NCI-H2081 treated with DMSO at 0.1 percent for 48 hours (cell line): ENCODE measurements at regions not wholly inside any gene's neighbourhood (a gene's known extent, or its start where the extent isn't known, plus 50 kb on each side); places are given as distances from the start of the nearest gene placed in this dataset.

Source experiments
- DNase-seq: peaks from one replicate; lab custom pipeline; 2025; lab: John Stamatoyannopoulos, UW

GRCh38 chr6:14713008-14713960, 532.6 kb upstream of the JARID2 start:
- DNase-seq, result no peak

DNA sequence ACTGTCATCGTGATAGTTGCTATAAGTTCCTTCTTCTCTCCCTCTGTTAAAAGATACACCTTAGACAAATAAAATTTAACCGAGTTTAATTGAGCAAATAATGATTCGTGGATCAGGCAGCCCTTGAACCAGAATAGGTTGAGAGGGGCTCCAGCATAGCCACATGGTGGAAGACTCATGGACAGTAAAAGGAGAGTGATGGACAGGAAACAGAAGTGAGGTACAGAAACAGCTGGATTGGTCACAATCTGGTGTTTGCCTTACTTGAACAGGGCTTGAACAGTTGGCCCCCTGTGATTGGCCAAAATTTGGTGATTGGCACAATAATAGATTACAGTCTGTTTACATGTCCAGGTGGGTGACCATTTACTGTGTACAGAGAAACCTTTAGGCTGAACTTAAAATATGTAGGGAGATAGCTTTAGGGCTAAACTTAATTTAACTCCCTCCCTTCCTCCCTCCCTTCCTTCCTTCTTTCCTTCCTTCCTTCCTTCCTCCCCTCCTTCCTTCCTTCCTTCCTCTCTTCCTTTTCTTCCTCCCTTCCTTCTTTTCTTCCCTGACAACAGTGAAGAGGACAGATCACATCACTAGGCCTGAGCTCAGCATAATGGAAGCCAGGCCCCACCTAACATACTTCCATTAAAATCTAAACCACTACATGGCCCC, 531.8 kb upstream of the JARID2 start:
- DNase-seq, result no peak

GRCh38 chr6:14715076-14715475, 530.8 kb upstream of the JARID2 start:
- DNase-seq, result no peak

DNA sequence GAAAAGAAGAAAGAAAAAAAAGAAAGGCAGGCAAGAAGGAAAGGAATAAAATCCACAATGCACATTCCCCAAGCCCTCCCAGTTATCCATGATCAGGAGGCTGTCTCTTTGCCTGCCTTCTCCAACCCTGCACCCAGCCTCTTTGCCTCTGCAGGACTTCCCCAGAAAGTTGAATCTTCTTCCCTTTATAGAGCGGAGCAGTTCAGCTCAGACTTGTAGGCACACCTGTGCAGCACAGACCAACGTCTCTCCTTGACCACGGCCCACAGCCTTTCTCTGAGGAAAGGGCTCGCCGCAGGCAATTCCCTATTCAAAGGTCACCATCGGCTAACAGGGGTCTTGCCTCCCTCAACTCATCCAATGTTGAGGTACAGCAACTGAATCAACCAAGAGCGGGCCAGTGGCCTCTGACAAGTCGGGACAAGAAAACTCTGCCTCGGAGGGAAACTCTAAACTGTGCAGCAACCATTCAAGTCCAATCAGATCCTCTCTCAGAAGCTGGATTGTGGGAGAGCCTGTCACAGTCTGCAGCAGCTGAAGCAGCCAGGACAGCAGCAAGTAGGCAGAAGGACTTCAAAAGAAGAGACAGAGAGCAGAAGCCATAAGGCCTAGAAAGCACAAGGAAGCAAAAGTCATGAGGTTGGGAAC, 529.2 kb upstream of the JARID2 start:
- no peak for DNase-seq

- no peak for DNase-seq
Observed at GRCh38 chr6:14717307-14717706, 528.6 kb upstream of the JARID2 start.

- DNase-seq, result no peak
Observed at GRCh38 chr6:14718861-14719260, 527.0 kb upstream of the JARID2 start.

DNA sequence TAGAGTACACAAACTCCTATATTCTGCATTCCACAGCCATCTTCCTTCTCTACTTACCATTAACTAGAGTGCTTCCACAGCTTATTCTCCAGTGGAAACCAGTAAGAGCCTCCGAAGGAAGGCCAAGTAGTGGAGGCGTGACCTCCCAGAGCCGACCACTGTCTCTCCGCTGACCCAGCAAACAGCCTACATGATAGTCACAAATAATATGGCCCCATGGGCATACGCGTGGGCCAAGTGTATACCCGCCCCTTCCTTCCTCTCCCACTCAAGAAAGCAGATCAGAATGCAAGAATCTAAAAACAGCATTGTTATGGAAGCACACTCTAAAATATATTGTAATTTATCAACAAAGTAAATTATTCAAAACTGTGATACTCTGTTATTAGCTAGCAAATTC, 526.6 kb upstream of the JARID2 start:
- no peak for DNase-seq

DNA sequence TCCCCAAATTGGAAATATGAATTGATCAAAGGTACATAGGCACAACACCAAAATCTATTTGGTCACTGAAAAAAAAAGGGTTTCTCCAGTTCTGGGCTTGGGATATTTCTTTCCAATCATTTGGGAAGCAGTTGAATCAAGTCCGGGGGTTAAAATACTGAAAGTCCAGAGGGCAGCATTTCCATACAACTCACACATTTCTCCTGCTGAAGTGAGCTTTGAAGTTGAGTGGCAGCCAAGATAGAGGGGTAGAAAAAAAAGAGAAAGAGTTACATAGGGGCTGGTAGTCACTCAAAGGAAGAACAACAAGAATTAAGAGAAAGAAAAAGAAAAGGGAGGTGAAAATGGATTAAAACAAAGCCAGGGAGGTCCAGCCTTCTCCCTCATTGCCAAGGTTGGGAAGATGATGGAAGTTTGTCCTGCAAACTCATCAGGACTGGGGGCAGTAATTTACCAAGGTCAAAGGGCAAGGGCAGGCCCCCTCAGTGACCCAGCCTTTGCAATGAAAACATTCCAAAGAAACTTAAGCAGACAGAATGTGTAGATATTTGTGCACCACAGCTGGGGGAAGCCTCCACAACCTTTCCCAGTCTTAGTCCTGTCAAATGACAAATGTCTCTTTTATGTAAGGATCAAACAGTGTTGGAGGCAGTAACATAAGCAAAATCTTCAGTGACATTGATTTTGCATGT, 525.3 kb upstream of the JARID2 start:
- DNase-seq, result no peak

DNA sequence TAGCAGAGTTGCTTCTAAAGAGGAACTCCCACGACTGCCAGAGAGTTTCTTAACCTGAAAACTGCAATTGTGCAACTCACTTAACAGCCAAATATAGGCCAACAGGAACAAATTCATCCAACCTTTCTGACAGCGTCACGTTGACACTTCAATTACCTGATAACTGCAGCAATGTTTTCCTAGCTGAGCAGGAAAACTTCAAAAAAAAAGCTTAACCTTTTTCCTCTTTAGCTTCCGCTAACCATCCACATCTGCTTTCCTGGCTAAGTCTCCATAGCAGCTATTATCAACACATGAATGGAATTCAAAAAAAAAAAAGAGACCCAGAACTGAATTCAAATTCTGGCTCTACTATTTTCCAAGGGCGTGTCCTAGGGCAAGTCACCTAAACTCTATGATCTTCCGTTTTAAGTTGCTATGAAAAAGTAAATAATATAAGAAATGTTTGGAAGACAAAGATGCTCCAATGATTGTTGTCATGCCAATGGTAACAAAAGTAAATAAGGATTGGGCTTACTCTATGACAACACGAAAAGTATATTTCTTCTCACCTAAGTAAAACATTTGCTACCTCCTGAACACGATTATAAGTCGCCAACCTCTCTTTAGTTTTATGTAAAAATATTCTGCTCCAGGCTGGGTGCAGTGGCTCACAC, 524.6 kb upstream of the JARID2 start:
- no peak for DNase-seq

GRCh38 chr6:14722001-14722562, 523.8 kb upstream of the JARID2 start:
- no peak for DNase-seq

DNA sequence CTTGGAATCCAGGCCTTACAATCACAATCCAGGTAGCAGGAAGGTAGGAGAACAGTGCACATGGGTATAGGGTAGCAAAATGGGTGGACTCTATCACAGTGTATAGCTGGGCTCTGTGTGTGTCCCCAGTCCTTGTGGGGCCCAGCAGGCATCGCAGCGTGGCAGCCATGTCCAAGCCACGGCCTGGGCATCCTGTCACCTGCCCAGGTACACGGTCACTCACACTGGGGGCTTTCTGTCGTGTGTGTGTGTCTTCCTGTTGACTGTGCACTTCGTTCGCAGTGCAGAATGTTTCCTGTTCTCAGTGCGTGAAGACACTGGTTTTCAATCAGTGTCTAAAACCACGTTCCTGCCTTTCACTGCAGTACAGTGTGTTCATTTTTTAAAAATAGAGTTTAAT, 523.2 kb upstream of the JARID2 start:
- DNase-seq, result no peak

GRCh38 chr6:14723535-14724086, 522.3 kb upstream of the JARID2 start:
- DNase-seq, result no peak

DNA sequence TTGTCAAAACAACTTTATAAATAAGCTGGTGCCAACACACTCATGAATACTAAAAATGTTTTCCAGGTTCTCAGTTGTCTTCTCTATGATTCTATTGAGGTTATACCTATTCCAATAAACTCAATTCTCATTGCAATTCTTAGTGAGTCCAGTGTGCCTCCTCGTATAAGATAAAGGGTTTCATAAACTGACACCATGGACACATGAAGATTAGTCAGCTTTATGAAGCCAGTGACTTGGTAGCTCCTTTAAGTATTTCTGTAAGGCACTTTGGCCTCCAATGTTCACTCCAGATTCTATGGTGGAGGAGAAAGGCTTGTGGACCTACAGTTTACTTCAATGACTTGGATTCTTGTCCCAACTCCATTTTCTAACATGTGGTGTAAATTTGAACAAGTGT, 521.3 kb upstream of the JARID2 start:
- no peak for DNase-seq

DNA sequence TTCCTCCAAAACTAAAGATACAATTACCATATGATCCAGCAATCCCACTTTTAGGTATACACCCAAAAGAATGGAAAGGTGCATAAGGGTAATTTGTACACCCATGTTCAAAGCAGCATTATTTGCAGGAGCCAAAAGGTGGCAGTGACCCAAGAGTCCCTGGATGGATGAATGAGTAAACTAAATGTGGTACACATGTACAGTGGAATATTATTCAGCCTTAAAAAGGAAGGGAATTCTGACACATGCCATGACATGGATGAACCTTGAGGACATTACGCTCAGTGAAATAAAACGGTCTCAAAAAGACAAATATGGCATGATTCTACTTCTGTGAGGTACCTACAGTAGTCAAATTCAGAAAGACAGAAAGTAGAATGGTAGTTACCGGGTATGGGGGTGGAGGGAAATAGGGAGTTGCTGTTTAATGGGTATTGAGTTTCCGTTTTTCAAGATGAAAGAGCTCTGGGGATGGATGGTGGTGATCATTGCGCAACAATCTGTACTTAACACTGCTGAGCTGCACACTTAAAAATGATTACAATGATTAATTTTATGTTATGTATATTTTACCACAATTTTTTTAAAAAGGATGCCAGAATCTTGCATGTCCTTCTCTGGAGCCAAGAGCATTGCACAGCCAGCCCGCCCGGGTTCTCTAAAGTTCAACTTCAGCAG, 518.9 kb upstream of the JARID2 start:
- no peak for DNase-seq

DNA sequence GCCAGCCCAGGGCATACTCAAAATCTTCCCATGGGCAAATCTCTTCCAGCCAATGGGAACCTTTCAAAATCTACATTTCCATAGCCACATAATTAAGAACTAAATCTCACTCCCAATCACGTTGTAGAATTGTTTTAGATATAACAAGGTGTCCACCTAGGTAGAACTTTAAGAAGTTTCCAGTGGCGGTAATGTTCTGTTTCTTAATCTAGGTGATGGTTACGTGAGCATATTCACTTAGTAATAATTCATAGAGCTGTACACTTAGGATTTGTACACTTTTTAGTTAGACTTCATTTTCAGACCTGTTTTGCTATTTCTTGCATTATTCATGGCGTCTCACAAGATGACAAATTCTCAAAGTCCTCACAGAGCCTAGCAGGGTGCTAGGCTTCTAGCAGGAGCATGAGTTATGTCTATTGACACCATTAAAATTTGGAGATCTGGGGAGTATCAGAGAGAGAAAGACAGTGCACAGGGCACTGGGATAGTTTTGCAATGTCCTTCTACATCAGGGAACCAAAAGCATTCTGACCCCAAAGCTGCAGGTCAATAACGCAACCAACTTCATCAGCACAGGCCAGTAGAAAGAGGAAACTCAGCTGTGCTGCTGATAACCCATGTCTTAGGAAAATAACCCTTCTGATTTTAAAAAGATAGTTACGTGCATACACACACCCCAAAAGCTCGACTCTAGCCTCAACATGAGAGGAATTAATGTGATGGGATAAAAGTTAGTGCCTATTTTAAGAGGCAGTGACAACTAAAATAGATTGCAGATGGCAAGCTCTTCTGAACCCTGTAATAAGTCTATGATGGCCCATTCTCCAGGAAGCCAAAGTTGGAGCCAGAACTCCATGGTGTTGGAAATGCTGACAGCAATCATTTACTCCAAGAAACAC, 518.1 kb upstream of the JARID2 start:
- DNase-seq, result no peak

DNA sequence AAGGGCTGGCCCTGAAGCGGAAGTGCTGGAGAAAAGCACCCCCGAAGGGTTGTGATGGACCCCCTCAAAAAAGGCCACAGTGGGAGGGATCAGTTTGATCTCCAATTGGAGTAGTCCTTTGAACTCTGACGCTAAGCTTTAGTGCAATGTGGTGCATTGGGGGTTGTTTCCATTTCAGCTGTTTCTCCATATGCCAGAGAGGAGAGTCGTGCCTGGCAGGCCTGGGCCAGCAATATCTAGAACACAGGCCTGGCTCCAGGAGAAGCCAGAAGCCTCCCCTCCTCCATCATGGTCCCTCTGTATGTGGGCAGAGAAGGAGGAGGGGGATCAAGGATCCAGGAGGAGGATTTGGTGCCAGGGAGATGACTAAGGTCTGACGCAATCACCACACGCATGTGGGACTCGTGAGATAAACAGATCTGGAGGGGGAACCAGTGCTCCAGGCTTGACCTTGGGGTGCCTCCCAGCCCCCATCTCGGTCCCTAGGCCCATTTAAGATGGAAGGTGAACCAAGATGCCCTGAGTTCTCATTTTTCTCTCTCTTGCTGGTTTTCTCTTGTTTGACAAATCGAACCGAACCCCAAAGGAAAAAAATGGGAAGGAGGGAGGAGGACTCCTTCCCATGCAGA, 517.4 kb upstream of the JARID2 start:
- DNase-seq, result no peak

DNA sequence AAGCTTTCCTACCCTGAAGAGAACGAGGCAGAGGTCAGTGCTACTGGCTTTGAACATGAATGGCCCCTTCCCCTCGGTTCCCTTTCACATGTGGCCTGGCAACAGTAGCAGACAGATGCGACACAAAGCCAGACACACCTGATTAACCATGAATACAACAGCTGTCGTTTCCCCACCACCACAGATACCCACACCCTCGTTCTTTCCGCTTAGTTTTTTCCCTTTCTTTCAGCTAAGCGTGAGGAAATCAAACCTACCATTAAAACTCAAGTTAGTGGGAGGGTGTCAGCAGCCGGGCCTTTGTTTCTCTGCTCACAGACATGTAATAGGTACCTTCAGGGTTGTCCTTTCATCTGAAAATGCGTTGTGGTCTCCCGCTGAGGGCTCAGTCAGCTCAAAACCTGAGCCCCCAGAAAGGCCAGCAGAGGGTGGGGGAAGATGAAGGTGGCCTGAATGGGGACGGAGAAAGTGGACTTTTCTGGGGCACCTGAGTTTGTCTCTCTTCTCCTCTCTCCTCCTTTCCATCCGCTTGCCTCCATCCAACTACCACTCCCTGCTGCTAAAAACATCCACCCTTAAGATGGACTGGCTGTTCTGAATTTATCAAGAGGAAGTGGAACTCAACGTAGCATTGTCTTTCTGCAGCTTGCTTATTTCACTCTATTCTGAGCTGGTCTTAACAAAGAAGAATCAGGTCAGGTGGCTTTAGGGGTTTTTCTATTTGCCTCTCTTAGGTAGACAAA, 516.6 kb upstream of the JARID2 start:
- peak; percentile 7 for DNase-seq

GRCh38 chr6:14730654-14731053, 515.2 kb upstream of the JARID2 start:
- no peak for DNase-seq
